ENCODE measurements at regions not wholly inside any gene's neighbourhood (a gene's known extent, or its start where the extent isn't known, plus 50 kb on each side); places are given as distances from the start of the nearest gene placed in this dataset.

DNA sequence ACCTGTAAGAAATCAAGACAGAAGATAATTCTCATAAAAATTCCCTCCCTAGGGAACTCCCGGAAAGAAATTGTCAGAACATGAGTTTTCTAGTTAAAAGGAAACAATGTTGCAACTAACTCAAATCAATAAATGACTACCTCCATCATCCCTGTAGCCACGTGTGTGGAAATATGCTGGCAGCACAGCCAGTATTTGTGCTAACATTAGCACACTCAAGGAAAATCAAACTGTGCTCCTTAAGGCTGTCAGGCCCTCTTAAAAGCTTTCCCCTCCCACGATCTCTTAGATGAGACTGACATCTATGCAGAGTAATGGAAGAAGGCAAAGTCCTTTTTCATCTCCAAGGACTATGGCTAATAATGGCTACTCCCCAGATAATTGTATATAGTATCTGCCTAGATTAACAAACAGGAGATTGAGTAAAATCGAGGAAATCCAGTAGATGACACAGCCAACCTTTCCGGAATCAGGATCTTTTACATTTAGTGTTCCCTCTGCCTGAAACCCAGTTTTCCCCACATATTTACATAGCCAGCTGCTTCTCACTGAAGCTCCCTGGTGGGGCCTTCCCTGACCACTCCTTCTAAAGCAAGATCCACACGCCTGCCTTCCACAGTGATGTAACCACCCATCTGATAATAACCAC lies 50.9 kb upstream of the NR5A2 start:
- H3K4me3 ChIP-seq = no peak overlapping the region
- H3K36me3 ChIP-seq = no peaks in the 10 kb centered on the region
- no peaks in the 10 kb centered on the region for H3K9me3 ChIP-seq
- no peaks in the 10 kb centered on the region for H3K27me3 ChIP-seq
- intact Hi-C loops (cut with DNase I) = no loop called here
- no peak overlapping the region for H3K9ac ChIP-seq (ENCODE audit: low read depth in 2 of 2, low read length in 2 of 2)
- H3K4me1 ChIP-seq = no peaks in the 10 kb centered on the region
- TF ChIP-seq, protein P1, sequence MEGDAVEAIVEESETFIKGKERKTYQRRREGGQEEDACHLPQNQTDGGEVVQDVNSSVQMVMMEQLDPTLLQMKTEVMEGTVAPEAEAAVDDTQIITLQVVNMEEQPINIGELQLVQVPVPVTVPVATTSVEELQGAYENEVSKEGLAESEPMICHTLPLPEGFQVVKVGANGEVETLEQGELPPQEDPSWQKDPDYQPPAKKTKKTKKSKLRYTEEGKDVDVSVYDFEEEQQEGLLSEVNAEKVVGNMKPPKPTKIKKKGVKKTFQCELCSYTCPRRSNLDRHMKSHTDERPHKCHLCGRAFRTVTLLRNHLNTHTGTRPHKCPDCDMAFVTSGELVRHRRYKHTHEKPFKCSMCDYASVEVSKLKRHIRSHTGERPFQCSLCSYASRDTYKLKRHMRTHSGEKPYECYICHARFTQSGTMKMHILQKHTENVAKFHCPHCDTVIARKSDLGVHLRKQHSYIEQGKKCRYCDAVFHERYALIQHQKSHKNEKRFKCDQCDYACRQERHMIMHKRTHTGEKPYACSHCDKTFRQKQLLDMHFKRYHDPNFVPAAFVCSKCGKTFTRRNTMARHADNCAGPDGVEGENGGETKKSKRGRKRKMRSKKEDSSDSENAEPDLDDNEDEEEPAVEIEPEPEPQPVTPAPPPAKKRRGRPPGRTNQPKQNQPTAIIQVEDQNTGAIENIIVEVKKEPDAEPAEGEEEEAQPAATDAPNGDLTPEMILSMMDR (IDR thresholded peaks at IDR 0.05) = no peak
- no peak overlapping the region for H3K27ac ChIP-seq
- DNase-seq = no peak

Small RNA genes lying in the stretch of these regions (microRNA-seq; reads per million reads assigned to microRNA genes)
- gene MIR181A1 = 227 reads per million, percentile 62 among the genes with 10 or more reads in this experiment
- gene MIR181B1 = 7.7 reads per million, percentile 9 among the genes with 10 or more reads in this experiment

All from colonic mucosa (tissue), 4 donors.